ENCODE measurements at regions not wholly inside any gene's neighbourhood (a gene's known extent, or its start where the extent isn't known, plus 50 kb on each side); places are given as distances from the start of the nearest gene placed in this dataset.

- TF ChIP-seq SUZ12 (IDR thresholded peaks at IDR 0.05; ENCODE audit: extremely low read depth, insufficient read depth, insufficient read length) (no peak), ZNF274 (IDR thresholded peaks at IDR 0.05; ENCODE audit: low read depth, low read length) (no peak), YY1 (IDR thresholded peaks at IDR 0.05; ENCODE audit: insufficient read depth, insufficient read length) (no peak)
Observed at GRCh38 chr9:89879276-89879675, 274.5 kb downstream of the GADD45G start.
